ENCODE measurements at regions not wholly inside any gene's neighbourhood (a gene's known extent, or its start where the extent isn't known, plus 50 kb on each side); places are given as distances from the start of the nearest gene placed in this dataset.

GRCh38 chr2:19783935-19784334 lies 117.8 kb downstream of the TTC32 start:
- TF ChIP-seq, protein P1, sequence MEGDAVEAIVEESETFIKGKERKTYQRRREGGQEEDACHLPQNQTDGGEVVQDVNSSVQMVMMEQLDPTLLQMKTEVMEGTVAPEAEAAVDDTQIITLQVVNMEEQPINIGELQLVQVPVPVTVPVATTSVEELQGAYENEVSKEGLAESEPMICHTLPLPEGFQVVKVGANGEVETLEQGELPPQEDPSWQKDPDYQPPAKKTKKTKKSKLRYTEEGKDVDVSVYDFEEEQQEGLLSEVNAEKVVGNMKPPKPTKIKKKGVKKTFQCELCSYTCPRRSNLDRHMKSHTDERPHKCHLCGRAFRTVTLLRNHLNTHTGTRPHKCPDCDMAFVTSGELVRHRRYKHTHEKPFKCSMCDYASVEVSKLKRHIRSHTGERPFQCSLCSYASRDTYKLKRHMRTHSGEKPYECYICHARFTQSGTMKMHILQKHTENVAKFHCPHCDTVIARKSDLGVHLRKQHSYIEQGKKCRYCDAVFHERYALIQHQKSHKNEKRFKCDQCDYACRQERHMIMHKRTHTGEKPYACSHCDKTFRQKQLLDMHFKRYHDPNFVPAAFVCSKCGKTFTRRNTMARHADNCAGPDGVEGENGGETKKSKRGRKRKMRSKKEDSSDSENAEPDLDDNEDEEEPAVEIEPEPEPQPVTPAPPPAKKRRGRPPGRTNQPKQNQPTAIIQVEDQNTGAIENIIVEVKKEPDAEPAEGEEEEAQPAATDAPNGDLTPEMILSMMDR (IDR thresholded peaks at IDR 0.05; ENCODE audit: borderline replicate concordance, control extremely low read depth, extremely low read depth, insufficient read depth, missing control alignments): no peak
- in situ Hi-C loops (cut with MboI; ENCODE audit: low sequenced_read_pairs, unreplicated experiment): no loop called here
- no peak for DNase-seq (ENCODE audit: low spot score)

- TF ChIP-seq, protein P1 (IDR thresholded peaks at IDR 0.05; ENCODE audit: borderline replicate concordance, control extremely low read depth, extremely low read depth, insufficient read depth, missing control alignments): no peak
- in situ Hi-C loops (cut with MboI; ENCODE audit: low sequenced_read_pairs, unreplicated experiment): no loop called here
- no peak for DNase-seq (ENCODE audit: low spot score)
Measured at GRCh38 chr2:19776941-19777514, 124.8 kb downstream of the TTC32 start.

- in situ Hi-C loops (cut with MboI; ENCODE audit: low sequenced_read_pairs, unreplicated experiment): no loop called here
Measured at GRCh38 chr2:19775838-19776237, 125.9 kb downstream of the TTC32 start.

DNA sequence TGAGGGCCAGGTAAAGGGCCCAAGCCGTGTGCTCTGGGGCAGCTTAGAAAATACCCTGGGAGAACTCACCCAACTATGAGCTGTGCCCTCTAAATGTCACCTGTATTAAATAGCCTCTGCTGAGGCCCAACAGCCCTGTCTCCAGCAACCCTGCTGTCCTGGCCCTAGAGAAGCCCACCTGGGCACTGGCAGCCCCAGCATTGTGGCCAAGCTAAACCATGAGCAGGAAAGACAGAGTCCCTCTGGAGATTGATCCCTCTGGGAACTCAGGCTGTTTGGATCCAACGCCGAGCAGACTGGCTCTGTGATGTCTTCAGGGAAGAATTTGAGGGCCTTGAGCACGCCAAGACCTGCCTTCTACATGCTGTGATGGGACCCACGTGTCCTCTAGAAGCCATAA lies 126.5 kb downstream of the TTC32 start:
- DNase-seq (ENCODE audit: low spot score): no peak
- TF ChIP-seq, protein P1 (IDR thresholded peaks at IDR 0.05; ENCODE audit: borderline replicate concordance, control extremely low read depth, extremely low read depth, insufficient read depth, missing control alignments): no peak
- in situ Hi-C loops (cut with MboI; ENCODE audit: low sequenced_read_pairs, unreplicated experiment): no loop called here

More at GRCh38 chr2:19775838-19776237, 125.9 kb downstream of the TTC32 start:
- TF ChIP-seq, protein P1 (IDR thresholded peaks at IDR 0.05; ENCODE audit: borderline replicate concordance, control extremely low read depth, extremely low read depth, insufficient read depth, missing control alignments): no peak
- no peak for DNase-seq (ENCODE audit: low spot score)

DNA sequence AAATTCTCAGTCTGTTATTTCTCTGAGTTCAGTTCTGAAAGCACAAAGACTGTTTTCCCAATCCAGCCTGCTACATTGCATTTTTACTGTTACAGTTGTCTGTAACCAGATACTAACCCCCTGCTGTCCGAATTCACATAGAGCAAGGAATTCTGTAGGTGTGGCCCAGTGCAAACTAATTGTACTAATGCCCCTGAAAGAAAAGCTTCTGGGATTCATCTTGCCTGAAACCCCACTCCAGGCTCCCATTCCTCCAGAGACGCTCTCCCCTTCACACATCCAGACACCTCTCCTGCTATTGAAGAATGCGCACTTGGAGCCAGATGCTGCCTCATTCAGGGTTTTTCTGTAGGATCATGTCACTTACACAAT lies 127.0 kb downstream of the TTC32 start:
- DNase-seq (ENCODE audit: low spot score): no peak
- TF ChIP-seq, protein P1 (IDR thresholded peaks at IDR 0.05; ENCODE audit: borderline replicate concordance, control extremely low read depth, extremely low read depth, insufficient read depth, missing control alignments): no peak
- in situ Hi-C loops (cut with MboI; ENCODE audit: low sequenced_read_pairs, unreplicated experiment): no loop called here

GRCh38 chr2:19772981-19773380 lies 128.8 kb downstream of the TTC32 start:
- TF ChIP-seq, protein P1 (IDR thresholded peaks at IDR 0.05; ENCODE audit: borderline replicate concordance, control extremely low read depth, extremely low read depth, insufficient read depth, missing control alignments): no peak
- in situ Hi-C loops (cut with MboI; ENCODE audit: low sequenced_read_pairs, unreplicated experiment): no loop called here
- DNase-seq (ENCODE audit: low spot score): no peak
